NCI-H748 (cell line): ENCODE measurements at regions not wholly inside any gene's neighbourhood (a gene's known extent, or its start where the extent isn't known, plus 50 kb on each side); places are given as distances from the start of the nearest gene placed in this dataset.

Source experiments
- DNase-seq: peaks from one replicate; lab custom pipeline; 2025; ENCODE audit not compliant: unreplicated experiment; lab: John Stamatoyannopoulos, UW

GRCh38 chr14:34069854-34070582 lies 119.1 kb upstream of the EGLN3 start:
- no peak for DNase-seq

DNA sequence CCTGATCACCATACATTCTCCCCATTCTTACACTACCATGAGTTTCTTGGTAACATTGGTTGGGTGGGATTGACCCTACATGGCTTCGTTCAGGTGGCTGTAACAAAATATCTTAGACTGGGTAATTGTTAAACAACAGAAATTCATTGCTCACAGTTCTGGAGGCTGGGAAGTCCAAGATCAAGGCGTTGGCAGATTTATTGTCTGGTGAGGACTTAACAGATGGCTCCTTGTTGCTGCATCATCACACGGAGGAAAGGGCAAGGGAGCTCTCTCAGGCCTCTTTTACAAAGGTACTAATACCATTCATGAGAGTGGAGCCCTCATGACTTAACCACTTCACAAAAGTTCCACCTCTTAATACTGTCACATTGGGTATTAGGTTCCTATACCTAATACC lies 116.7 kb upstream of the EGLN3 start:
- DNase-seq: no peak

DNA sequence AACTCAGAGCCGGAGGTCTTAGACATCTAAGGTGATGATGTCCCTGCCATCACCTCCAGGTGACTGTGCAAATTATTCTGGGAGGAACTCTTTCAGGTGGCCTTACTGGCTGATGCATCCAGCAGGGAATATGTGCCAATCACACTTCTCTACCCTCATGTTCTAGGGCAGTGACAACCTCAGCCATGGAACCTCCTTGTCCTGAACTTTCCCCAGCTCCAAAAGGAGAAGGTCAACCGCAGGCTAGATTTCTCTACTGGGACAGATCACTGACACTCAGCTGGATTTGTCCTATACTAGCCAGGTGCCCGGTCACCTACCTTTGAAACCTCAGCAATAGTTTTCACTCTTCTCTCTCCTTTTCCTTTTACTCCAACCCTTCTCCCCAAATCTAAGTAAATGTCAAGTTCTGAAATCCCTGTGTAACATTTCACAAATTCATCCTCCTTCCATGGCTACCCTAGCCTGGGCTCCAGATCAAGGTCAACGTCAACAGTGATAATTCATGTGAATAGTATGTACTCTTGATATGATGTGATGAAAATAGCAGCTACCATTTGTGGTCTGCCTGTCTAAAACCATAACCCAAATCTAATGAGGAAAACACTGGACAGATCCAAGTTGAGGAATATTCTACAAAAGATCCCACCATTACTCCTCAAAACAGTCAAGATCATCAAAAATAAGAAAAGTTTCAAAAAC lies 115.0 kb upstream of the EGLN3 start:
- no peak for DNase-seq

GRCh38 chr14:34065236-34065635 lies 114.4 kb upstream of the EGLN3 start:
- DNase-seq: no peak

- DNase-seq: no peak
Measured at GRCh38 chr14:34064349-34064748, 113.5 kb upstream of the EGLN3 start.

GRCh38 chr14:34063470-34064164 lies 112.7 kb upstream of the EGLN3 start:
- DNase-seq: no peak

GRCh38 chr14:34063042-34063441 lies 112.2 kb upstream of the EGLN3 start:
- no peak for DNase-seq

- no peak for DNase-seq
Measured at GRCh38 chr14:34062353-34062973, 111.6 kb upstream of the EGLN3 start.

GRCh38 chr14:34060651-34060999 lies 109.8 kb upstream of the EGLN3 start:
- DNase-seq: peak; percentile 44

GRCh38 chr14:34059925-34060650 lies 109.2 kb upstream of the EGLN3 start:
- DNase-seq: peak; percentile 76

DNA sequence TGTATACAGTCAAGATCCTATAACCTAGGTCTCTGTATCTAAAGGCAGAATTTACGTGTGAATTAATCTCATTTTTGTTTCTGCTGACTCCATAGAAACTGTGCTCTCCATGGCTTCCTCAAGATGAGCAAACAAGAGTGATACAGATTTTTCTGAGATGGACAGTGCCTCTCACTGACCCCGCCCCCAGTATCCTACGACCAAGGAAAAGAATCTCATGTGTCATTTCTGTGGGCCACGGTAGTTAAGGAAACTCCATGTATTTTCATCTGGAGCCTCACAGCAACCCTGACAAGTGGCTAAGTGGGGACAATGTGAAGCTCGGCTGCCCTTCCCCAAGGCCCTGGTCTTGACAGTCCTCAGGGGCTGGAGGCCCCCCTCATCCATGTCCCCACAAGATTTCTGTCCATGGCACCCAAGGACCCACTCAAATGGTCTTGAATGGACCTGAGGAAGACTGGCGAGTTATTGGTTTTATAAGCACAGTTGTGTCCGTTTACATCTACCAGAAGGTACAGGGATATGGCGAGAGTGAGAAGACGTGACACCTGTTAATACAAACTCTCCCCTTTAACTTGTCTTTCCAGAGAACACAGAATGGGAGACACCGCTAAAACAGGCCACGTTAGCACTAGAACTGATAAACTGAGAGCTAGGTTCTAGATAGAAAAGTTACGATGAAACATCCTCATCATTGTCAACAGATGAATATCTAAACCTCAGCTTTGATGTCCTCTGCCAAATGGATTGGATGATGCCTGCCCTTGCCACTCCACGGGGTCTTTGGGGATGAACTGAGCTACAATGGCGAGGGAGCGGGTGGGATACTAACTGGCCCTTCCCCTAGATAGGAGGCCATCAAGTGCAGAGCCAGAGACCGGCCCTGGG lies 108.4 kb upstream of the EGLN3 start:
- DNase-seq: no peak

- no peak for DNase-seq
Measured at GRCh38 chr14:34058510-34058909, 107.6 kb upstream of the EGLN3 start.

DNA sequence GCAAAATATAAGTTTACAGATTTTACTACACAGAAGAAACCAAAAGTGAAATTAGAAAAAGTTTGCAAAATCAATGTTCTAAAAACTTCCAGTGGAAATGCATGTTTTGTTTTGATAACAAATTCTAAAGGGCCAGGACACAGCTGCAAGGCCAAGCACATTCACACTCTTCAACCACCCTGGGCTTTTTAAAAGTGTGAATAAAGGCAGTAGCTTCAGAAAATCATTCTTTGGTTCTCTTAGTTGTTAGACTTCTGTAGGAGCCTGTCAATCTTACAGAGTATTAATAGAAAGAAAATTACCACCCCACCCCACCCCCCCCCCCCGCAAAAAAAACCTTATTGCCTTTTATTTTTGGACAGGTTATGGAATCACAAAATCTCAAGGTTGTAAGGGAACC lies 105.2 kb upstream of the EGLN3 start:
- DNase-seq: no peak

GRCh38 chr14:34055157-34055950 lies 104.5 kb upstream of the EGLN3 start:
- DNase-seq: no peak

DNA sequence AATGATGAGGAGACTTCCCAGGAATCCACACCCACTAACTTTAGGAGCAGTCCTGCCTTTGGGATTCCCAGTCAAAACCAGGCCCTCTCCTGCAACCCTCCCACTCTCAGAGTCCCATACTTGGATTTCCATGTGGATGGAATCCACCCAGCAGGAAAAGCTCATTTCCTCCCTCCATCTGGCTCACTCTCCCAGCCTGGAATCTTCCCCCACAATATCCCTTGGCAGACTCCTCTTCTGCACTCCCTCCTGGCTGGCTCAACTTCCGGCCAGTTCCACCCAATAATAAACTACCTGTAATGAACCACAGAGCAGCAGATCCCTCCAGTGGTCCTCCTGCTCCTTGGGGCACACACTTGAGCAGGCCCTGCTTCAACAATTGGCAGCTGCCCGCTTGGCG lies 102.8 kb upstream of the EGLN3 start:
- DNase-seq: no peak

- no peak for DNase-seq
Measured at GRCh38 chr14:34052658-34053014, 101.8 kb upstream of the EGLN3 start.

- no peak for DNase-seq
Measured at GRCh38 chr14:34051966-34052657, 101.2 kb upstream of the EGLN3 start.

GRCh38 chr14:34050606-34051005 lies 99.7 kb upstream of the EGLN3 start:
- no peak for DNase-seq

DNA sequence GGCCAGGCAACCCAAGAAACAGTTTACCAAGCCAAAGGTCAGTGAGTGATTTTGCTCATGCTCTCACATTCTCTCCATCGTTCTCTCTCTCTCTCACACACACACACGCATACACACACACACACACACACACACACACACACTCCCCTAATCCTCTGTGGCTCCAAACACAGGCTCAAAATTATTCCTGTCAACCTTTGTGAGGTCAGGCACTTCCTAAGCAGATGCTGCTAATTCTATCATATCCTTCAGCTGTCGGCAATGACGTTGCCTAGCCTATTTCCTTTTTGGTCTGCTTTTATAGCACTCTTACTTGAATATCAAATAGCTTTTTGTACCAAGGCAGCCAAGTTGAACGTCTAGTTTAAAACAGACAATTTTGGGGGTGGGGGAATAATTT lies 98.9 kb upstream of the EGLN3 start:
- DNase-seq: no peak
